Pancreas (tissue), 10 donors: ENCODE measurements at regions not wholly inside any gene's neighbourhood (a gene's known extent, or its start where the extent isn't known, plus 50 kb on each side); places are given as distances from the start of the nearest gene placed in this dataset.

Experiments
- ATAC-seq, 4 donors: fragments of 200-7000 bp; cut with Tn5 transposase; one replicate each; pipeline versions ENCODE4 v1.8.0 to v1.9.1; 2020; ENCODE audit warnings: mild to moderate bottlenecking in 4 of 4, moderate library complexity in 4 of 4
- DNase-seq, 6 donors: peaks; one replicate each; pipeline ENCODE4 v3.0.0-alpha.2; 2020
- FAIRE-seq: peaks from 2 replicates; lab custom pipeline; 2012; peaks lifted over from hg19 to GRCh38; lab: Jason Lieb, UNC
- H3K27ac ChIP-seq, 4 donors: fragments of 200-600 bp; sonication (generic); 1 replicate in 3 of 4; 2 replicates in 1 of 4; pipeline versions ENCODE4 v1.5.0 to v1.8.0; 2020
- H3K27me3 ChIP-seq, 4 donors: fragments of 200-600 bp; one replicate each; pipeline ENCODE4 v1.8.0; 2021
- H3K36me3 ChIP-seq, 3 donors: fragments of 200-600 bp; sonication (generic) in 1 of 3; one replicate each; pipeline versions ENCODE4 v1.5.0 to v1.8.0; 2020 to 2021
- H3K4me1 ChIP-seq, 3 donors: fragments of 200-600 bp; one replicate each; pipeline ENCODE4 v1.8.0; 2021
- H3K4me3 ChIP-seq, 4 donors: fragments of 200-600 bp; sonication (generic) in 2 of 4; one replicate each; pipeline versions ENCODE4 v1.5.0 to v1.8.0; 2020 to 2021
- H3K9me3 ChIP-seq, 4 donors: fragments of 200-600 bp; one replicate each; pipeline ENCODE4 v1.8.0; 2021
- WGBS, 2 donors: extraction: QIAGEN DNeasy Blood & Tissue Kit; methylation state at CpG; one replicate each; pipeline ENCODE4 v1.1.7; 2013; 5-methylcytosine and 5-hydroxymethylcytosine counted together
- intact Hi-C, 3 donors: fragments of 100-400 bp; cut with DNase I; formaldehyde crosslinking; loops; one replicate each; pipeline versions ENCODE4 v1.11.1 to v1.14.2; 2022
- TF ChIP-seq, protein P1 (sequence below), 4 donors: fragments of 200-600 bp; sonication (generic) in 3 of 4; IDR thresholded peaks; one replicate each; pipeline versions ENCODE4 v1.5.0 to v1.8.0; 2021; ENCODE audit warnings: antibody characterized with exemption in 4 of 4
- donor health status: healthy with polysubstance abuse.
- donor health status: DM: no; HTN: no; CAD: no; lungs with moderate emphysema.
- donor health status: DM: no; HTN: no; CAD: no.
- donor health status: control.
- donor health status: control.
- donor health status: Bipolar disorder and iron deficiency.
- donor health status: DM: yes; HTN: yes; CAD: no.
- donor health status: DM: no; HTN: no; CAD: no.
- donor health status: DM: no; HTN: no; CAD: no.
- donor health status: DM: yes; HTN: yes; CAD: no.

DNA sequence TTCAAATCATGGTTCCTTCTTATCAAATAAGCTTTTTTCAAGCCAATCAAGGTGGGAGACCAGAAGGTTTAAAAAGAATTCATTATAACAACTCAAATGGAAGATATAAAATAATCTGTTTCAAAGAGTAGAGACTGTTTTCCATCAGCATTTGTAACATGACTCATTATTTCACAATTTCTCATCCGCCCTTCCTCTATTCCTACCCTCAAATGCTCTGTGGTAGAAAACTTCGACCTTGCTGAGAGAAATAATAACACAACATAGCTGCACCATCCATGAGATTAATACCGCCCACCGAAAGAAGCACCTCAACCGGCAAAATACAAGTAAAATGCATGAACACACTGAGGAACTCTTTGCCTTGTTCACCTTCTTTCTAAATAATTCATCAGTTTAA, 2039.2 kb upstream of the CELF4 start:
- ATAC-seq = no peak
- DNase-seq = no peak
- 84 to 89% methylated on average over 5 of the region's 5 CpGs for WGBS, 2 donors
- Histone ChIP-seq H3K4me3 (no peak overlapping the region), H3K9me3 (no peaks in the 10 kb centered on the region), H3K36me3 (no peaks in the 10 kb centered on the region), H3K4me1 (no peaks in the 10 kb centered on the region), H3K27ac (no peak overlapping the region), H3K27me3 (no peaks in the 10 kb centered on the region)
- TF ChIP-seq, protein P1, sequence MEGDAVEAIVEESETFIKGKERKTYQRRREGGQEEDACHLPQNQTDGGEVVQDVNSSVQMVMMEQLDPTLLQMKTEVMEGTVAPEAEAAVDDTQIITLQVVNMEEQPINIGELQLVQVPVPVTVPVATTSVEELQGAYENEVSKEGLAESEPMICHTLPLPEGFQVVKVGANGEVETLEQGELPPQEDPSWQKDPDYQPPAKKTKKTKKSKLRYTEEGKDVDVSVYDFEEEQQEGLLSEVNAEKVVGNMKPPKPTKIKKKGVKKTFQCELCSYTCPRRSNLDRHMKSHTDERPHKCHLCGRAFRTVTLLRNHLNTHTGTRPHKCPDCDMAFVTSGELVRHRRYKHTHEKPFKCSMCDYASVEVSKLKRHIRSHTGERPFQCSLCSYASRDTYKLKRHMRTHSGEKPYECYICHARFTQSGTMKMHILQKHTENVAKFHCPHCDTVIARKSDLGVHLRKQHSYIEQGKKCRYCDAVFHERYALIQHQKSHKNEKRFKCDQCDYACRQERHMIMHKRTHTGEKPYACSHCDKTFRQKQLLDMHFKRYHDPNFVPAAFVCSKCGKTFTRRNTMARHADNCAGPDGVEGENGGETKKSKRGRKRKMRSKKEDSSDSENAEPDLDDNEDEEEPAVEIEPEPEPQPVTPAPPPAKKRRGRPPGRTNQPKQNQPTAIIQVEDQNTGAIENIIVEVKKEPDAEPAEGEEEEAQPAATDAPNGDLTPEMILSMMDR (IDR thresholded peaks at IDR 0.05) = no peak
- FAIRE-seq = no peak
- intact Hi-C loops = no loop called here

- Histone ChIP-seq H3K27ac (no peak overlapping the region), H3K27me3 (no peaks in the 10 kb centered on the region), H3K9me3 (no peaks in the 10 kb centered on the region), H3K4me1 (no peaks in the 10 kb centered on the region), H3K4me3 (no peak overlapping the region), H3K36me3 (no peaks in the 10 kb centered on the region)
- TF ChIP-seq, protein P1 (IDR thresholded peaks at IDR 0.05) = no peak
- DNase-seq = no peak
- intact Hi-C loops = no loop called here
- ATAC-seq = no peak
- no peak for FAIRE-seq
- 73 to 77% methylated on average over 4 of the region's 4 CpGs for WGBS, 2 donors
Measured at GRCh38 chr18:39602131-39602530, 2036.5 kb upstream of the CELF4 start.

GRCh38 chr18:39600894-39601293, 2035.3 kb upstream of the CELF4 start:
- no peak overlapping the region for H3K4me3 ChIP-seq
- intact Hi-C loops = no loop called here
- no peak overlapping the region for H3K27ac ChIP-seq
- TF ChIP-seq, protein P1 (IDR thresholded peaks at IDR 0.05) = no peak
- DNase-seq (no peak), ATAC-seq (no peak), FAIRE-seq (no peak)
- WGBS, 2 donors = 54 to 62% methylated on average over 4 of the region's 4 CpGs
- H3K9me3 ChIP-seq = no peaks in the 10 kb centered on the region
- no peaks in the 10 kb centered on the region for H3K27me3 ChIP-seq
- no peaks in the 10 kb centered on the region for H3K4me1 ChIP-seq
- no peaks in the 10 kb centered on the region for H3K36me3 ChIP-seq

DNA sequence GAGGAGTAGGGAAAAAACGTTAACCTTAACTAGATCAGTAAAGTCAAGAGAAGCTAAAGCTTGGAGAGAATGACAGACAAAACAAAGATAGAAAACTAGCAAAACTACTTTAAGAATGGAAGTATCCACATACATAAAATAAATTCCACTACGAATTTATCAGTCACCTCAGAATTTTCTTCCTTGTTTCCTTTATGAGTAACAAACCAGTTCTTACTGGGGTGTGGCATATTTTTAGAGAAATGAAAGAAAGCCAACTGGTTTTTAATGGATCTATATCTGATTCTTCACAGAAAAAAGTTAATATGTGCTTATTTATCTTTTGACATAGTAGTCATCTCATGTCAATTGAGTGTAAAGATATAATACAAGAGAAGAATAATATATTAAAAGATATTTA, 2033.7 kb upstream of the CELF4 start:
- H3K4me1 ChIP-seq = no peaks in the 10 kb centered on the region
- H3K27ac ChIP-seq = no peak overlapping the region
- ATAC-seq (no peak), DNase-seq (no peak), FAIRE-seq (no peak)
- no peaks in the 10 kb centered on the region for H3K9me3 ChIP-seq
- H3K4me3 ChIP-seq = no peak overlapping the region
- TF ChIP-seq, protein P1 (IDR thresholded peaks at IDR 0.05) = no peak
- no peaks in the 10 kb centered on the region for H3K27me3 ChIP-seq
- intact Hi-C loops = no loop called here
- no peaks in the 10 kb centered on the region for H3K36me3 ChIP-seq
- WGBS, 2 donors = 60 to 63% methylated on average over 2 of the region's 2 CpGs

DNA sequence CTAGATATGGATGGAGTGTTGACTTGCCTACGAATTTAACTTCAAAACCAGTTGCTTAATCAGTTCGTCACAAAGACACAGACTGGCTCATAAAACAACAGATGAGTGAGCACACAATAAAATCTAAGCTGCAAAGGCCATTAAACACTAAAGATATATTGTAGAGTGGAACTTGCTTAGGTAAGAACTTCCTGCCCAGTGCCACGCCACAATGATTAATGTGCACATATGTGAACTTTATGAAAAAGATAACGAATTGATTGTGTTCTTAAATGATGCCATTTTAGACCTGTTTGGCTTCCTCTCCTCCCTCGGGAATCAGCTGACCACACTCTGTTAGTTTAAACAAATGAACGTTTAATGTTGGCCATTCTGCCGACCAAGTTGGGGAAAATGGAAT, 2031.3 kb upstream of the CELF4 start:
- TF ChIP-seq, protein P1 (IDR thresholded peaks at IDR 0.05) = no peak
- Histone ChIP-seq H3K27ac (no peak overlapping the region), H3K36me3 (no peaks in the 10 kb centered on the region), H3K4me1 (no peaks in the 10 kb centered on the region), H3K9me3 (no peaks in the 10 kb centered on the region), H3K27me3 (no peaks in the 10 kb centered on the region), H3K4me3 (no peak overlapping the region)
- ATAC-seq (no peak), FAIRE-seq (no peak), DNase-seq (no peak)
- WGBS, 2 donors = 20 to 25% methylated on average over 7 of the region's 7 CpGs
- intact Hi-C loops = no loop called here
